Neural crest cell (in vitro differentiated cells): ENCODE measurements at regions not wholly inside any gene's neighbourhood (a gene's known extent, or its start where the extent isn't known, plus 50 kb on each side); places are given as distances from the start of the nearest gene placed in this dataset.
A peak's percentile ranks its signal among the peaks of the same experiment; 100 is the strongest.
"Not testable (repeated sequence)": the region's sequence is repeated elsewhere in the genome, so short reads cannot be mapped to it uniquely, and the experiment has no call there.

Experiments used
- DNase-seq: peaks from one replicate; pipeline ENCODE4 v3.0.0; 2021; ENCODE audit warnings: low read depth, mixed read lengths, low spot score
- H3K27ac Mint-ChIP-seq: one replicate; pipeline ENCODE4 v1.8.0; 2021; ENCODE audit warnings: mild to moderate bottlenecking, mixed read lengths; ENCODE audit not compliant: unreplicated experiment
- H3K27me3 Mint-ChIP-seq: 2 replicates; pipeline ENCODE4 v1.8.0; 2021; ENCODE audit warnings: low read depth, mild to moderate bottlenecking, mixed read lengths
- H3K36me3 Mint-ChIP-seq: 2 replicates; pipeline ENCODE4 v1.8.0; 2021; ENCODE audit warnings: low read depth, mild to moderate bottlenecking, mixed read lengths
- H3K4me1 Mint-ChIP-seq: 2 replicates; pipeline ENCODE4 v1.8.0; 2021; ENCODE audit warnings: mixed read lengths
- H3K4me3 Mint-ChIP-seq: one replicate; pipeline ENCODE4 v1.8.0; 2021; ENCODE audit warnings: mild to moderate bottlenecking, mixed read lengths
- H3K9me3 Mint-ChIP-seq: 2 replicates; pipeline ENCODE4 v1.8.0; 2021; ENCODE audit warnings: mixed read lengths
- TF ChIP-seq, protein P1 (sequence below): fragments of 200-600 bp; sonication (generic); conservative IDR thresholded peaks from 2 replicates; pipeline ENCODE4 v1.5.0; 2021; ENCODE audit warnings: antibody characterized with exemption, mild to moderate bottlenecking

DNA sequence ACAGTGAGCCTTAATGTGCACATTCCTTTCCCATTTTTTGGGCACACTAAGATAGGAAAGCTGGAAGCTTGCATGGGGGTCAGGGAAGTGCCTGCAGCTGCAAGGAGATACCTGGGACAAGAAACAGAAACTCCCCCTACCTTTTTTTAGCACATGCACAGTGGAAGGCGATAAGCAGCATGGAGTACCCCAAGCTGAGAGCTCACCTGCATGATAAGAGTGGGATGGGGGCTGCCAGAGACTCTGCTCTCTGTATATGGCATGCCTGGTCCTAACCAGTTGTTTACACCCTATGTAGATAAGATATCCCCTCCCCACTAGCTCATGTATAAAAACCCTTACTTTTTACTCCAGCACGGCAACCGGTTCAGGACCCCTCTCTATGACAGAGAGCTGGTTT lies 135.9 kb downstream of the TENT5D start:
- DNase-seq: no peak

DNA sequence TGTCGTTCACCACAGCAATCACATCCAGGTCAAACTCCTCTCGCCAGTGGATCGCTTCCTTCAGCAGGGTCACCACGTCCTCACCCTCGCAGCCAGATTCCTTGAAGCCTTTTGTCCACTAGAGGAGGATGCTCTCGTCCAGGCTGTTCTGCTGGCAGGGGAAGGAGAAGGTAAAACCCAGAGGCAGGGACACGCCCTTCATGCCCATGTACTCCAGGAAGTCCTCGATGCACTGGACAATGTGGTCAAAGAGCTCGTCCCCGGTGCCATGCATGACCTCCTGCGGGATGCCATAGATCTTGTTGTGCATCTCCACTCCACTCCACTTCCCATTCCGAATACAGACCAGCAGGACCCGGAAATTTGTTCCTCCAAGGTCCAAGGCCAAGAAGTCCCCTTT lies 152.4 kb downstream of the TENT5D start:
- DNase-seq: no peak
- Mint-ChIP-seq H3K4me1 (no peaks in the 10 kb centered on the region), H3K27me3 (no peaks in the 10 kb centered on the region), H3K36me3 (peaks cover 10% of the 10 kb centered on the region), H3K4me3 (no peak overlapping the region), H3K9me3 (peaks cover 16% of the 10 kb centered on the region), H3K27ac (no peak overlapping the region)
- TF ChIP-seq, protein P1, sequence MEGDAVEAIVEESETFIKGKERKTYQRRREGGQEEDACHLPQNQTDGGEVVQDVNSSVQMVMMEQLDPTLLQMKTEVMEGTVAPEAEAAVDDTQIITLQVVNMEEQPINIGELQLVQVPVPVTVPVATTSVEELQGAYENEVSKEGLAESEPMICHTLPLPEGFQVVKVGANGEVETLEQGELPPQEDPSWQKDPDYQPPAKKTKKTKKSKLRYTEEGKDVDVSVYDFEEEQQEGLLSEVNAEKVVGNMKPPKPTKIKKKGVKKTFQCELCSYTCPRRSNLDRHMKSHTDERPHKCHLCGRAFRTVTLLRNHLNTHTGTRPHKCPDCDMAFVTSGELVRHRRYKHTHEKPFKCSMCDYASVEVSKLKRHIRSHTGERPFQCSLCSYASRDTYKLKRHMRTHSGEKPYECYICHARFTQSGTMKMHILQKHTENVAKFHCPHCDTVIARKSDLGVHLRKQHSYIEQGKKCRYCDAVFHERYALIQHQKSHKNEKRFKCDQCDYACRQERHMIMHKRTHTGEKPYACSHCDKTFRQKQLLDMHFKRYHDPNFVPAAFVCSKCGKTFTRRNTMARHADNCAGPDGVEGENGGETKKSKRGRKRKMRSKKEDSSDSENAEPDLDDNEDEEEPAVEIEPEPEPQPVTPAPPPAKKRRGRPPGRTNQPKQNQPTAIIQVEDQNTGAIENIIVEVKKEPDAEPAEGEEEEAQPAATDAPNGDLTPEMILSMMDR: no peak

More for the DNA sequence above, 135.9 kb downstream of the TENT5D start:
- Mint-ChIP-seq H3K9me3 (peaks cover 21% of the 10 kb centered on the region), H3K36me3 (peaks cover 7% of the 10 kb centered on the region), H3K27ac (no peak overlapping the region), H3K4me3 (no peak overlapping the region), H3K27me3 (no peaks in the 10 kb centered on the region), H3K4me1 (no peaks in the 10 kb centered on the region)
- TF ChIP-seq, protein P1: no peak

DNA sequence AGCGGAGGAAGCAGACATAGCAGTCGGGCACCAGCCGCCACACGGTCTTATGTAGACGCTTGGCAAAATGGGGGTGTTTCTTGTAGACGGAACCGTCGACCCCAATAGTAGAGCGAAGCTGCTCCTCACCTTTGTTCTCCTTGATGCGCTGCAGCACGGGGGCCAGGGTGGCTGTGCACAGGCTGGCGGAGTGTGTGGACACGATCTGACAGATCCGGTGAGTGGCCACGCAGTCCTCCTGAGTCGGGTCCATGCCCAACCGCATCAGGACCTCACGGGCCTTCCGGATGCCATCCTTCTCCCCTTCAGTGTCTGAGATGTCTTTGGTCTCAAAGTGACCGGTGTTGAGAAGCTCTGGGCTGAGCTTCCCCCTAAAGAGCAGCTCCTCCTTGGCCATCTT lies 153.0 kb downstream of the TENT5D start:
- peaks cover 10% of the 10 kb centered on the region for H3K36me3 Mint-ChIP-seq
- no peak overlapping the region for H3K4me3 Mint-ChIP-seq
- peaks cover 16% of the 10 kb centered on the region for H3K9me3 Mint-ChIP-seq
- H3K27ac Mint-ChIP-seq: no peak overlapping the region
- no peaks in the 10 kb centered on the region for H3K4me1 Mint-ChIP-seq
- H3K27me3 Mint-ChIP-seq: no peaks in the 10 kb centered on the region
- TF ChIP-seq, protein P1: no peak
- DNase-seq: no peak

DNA sequence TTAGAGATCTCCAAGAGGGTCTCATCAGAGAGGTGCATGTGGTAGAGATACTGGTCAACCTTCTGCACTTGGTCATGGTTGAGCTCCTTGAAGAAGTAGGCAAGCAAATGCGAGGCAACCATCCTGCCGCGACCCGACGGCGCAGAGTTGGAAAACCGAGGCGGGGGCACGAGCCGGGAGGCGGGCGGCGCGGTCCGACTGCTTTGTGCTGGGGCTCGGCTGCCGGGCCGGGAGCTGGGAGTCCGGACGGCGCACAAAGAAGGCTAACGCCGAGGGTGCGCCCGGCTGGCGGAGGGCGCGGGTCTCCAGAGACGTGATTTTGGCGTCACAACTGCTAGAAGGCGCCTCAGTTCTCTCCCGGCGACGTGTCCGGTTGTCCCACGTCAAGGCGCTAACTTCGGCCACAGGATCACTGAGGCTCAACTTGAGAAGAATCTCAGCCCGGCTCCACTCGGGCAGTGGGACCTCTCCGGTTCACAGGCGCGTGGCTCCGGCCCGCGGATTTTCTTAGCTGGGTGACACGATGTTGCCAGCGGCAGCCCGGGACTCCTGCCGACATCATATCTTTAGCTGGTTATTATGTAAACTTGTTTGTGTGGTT lies 154.3 kb downstream of the TENT5D start:
- DNase-seq, H3K4me3 Mint-ChIP-seq, H3K9me3 Mint-ChIP-seq, H3K36me3 Mint-ChIP-seq, H3K27ac Mint-ChIP-seq, H3K4me1 Mint-ChIP-seq, H3K27me3 Mint-ChIP-seq: not testable (repeated sequence)

DNA sequence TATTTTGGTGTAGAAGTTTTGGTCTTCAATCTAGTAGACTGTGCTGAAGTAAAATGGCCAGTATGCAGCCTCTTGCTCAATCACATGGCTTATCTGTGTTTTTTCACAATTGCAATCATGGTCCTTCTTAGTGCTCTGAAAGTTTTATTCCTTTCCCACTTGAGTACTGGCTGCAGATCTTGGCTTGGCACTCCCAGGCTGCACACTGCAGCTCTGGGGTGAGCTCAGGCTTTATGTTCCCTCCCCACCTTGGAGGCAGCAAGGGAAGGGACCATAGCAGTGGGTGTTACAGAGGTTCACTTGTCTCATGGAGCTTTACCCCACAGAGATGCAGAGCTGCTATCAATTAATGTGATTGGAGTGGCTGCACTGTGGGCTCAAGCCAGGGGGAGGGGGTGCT lies 156.0 kb downstream of the TENT5D start:
- DNase-seq: no peak
- Mint-ChIP-seq H3K4me1 (no peaks in the 10 kb centered on the region), H3K4me3 (no peak overlapping the region), H3K27ac (no peak overlapping the region), H3K9me3 (peaks cover 9% of the 10 kb centered on the region), H3K27me3 (no peaks in the 10 kb centered on the region), H3K36me3 (peaks cover 10% of the 10 kb centered on the region)
- TF ChIP-seq, protein P1: no peak

DNA sequence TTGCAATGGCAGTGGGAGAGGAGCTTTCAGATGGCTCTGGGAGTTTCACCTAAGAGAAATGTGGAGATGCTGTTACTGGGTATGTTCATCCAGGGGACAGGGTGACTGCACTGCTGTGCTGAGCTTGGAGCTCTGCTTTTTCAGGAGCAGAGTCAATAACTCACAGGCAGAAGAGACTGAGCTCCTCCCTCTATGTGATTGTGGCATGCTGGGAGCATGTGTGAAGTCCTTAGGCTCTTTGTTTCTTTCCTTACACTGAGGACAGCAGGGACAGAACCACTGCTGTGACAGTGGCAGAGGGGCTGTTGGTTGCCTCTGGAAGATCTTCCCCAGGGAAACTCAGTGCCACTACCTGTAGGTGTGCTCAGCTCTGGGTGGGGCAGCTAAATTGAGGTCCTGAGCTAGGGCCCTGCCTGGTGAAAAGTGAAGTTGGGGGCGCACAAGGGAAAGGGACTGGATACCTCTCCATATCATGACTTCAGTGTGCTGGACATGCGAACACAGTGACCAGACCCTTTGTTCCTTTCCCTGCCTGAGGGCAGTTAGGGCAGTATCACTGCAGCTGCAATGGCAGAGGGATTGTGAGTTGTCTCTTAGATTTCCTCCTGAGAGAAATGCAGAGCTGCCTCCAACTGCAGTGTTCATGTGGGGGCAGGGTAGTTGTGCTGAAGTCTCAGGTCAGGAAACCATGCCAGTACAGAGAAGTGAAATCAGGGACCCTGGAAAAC lies 156.7 kb downstream of the TENT5D start:
- Mint-ChIP-seq H3K4me3 (no peak overlapping the region), H3K27ac (peak overlapping the region; percentile 85), H3K4me1 (no peaks in the 10 kb centered on the region), H3K27me3 (no peaks in the 10 kb centered on the region), H3K9me3 (peaks cover 9% of the 10 kb centered on the region), H3K36me3 (peaks cover 10% of the 10 kb centered on the region)
- no peak for DNase-seq
- TF ChIP-seq, protein P1: no peak
